K562 (cell line): ENCODE measurements at regions not wholly inside any gene's neighbourhood (a gene's known extent, or its start where the extent isn't known, plus 50 kb on each side); places are given as distances from the start of the nearest gene placed in this dataset.

Source experiments
- ATAC-seq: fragments of 200-7000 bp; cut with Tn5 transposase; 3 replicates; pipeline ENCODE4 v1.9.1; 2020; ENCODE audit warnings: moderate library complexity
- BruUV-seq: library from RNA; stranded (reverse); fragments of 400-500 nt; replicated peaks from 2 replicates; lab custom pipeline; 2021; lab: Mats Ljungman, UMichigan
- CTCF ChIA-PET: fragments of 300-600 bp; formaldehyde crosslinking; extraction: SDS; loops from one replicate; lab custom pipeline; 2021; ENCODE audit warnings: low intra/inter-chr PET ratio; lab: Yijun Ruan, JAX
- POLR2A ChIA-PET: fragments of 300-600, 350-650 bp; sonication (Branson Sonifier 250); formaldehyde crosslinking; extraction: SDS; loops from one replicate; lab custom pipeline; 2021; ENCODE audit warnings: antibody characterized with exemption, inconsistent platforms; lab: Yijun Ruan, JAX
- DNase-seq, 4 experiments: peaks; one replicate each; pipeline versions ENCODE4 v3.0.0 to v3.0.0-alpha.2; 2011 to 2018; ENCODE audit warnings: low spot score in 3 of 4, mixed read lengths in 3 of 4; ENCODE audit errors: extremely low read depth in 1 of 4
- FAIRE-seq: peaks from 2 replicates; lab custom pipeline; 2011; peaks lifted over from hg19 to GRCh38; lab: Jason Lieb, UNC
- H2AFZ ChIP-seq: 2 replicates; pipeline ENCODE4 v1.6.0; 2011; ENCODE audit warnings: low read depth, low read length, control low read depth, inconsistent platforms
- H3K27ac ChIP-seq: fragments of 200-600 bp; 3 replicates; pipeline ENCODE4 v1.8.0; 2011; ENCODE audit warnings: low read depth, mild to moderate bottlenecking, control low read depth, inconsistent platforms, low read length, moderate library complexity, mixed read lengths; ENCODE audit errors: extremely low read depth
- H3K27me3 ChIP-seq, 2 experiments: fragments of 300-600 bp in 1 of 2; 2 replicates in 1 of 2; 3 replicates in 1 of 2; pipeline versions ENCODE4 v1.6.0 to v1.8.0; 2011; ENCODE audit warnings: inconsistent platforms in 2 of 2, low read length in 2 of 2, mild to moderate bottlenecking in 1 of 2, mixed read lengths in 1 of 2, moderate library complexity in 1 of 2; ENCODE audit not compliant: control insufficient read depth in 2 of 2, insufficient read depth in 2 of 2
- H3K36me3 ChIP-seq: fragments of 300-600 bp; 3 replicates; pipeline ENCODE4 v1.8.0; 2011; ENCODE audit warnings: mild to moderate bottlenecking, low read length, inconsistent platforms; ENCODE audit not compliant: control insufficient read depth, insufficient read depth
- H3K4me1 ChIP-seq, 2 experiments: fragments of 200-600 bp in 1 of 2; replicated peaks in 1 of 2; 2 replicates in 1 of 2; 3 replicates in 1 of 2; pipeline versions ENCODE4 v1.5.1 to v1.8.0; 2011; ENCODE audit warnings: inconsistent platforms in 2 of 2, low read length in 2 of 2, mild to moderate bottlenecking in 1 of 2, mixed read lengths in 1 of 2, moderate library complexity in 1 of 2; ENCODE audit not compliant: control insufficient read depth in 2 of 2, insufficient read depth in 2 of 2
- H3K4me2 ChIP-seq: 2 replicates; pipeline ENCODE4 v1.6.1; 2011; ENCODE audit warnings: low read length, control low read depth, inconsistent platforms, mixed read lengths; ENCODE audit not compliant: insufficient read depth
- H3K4me3 ChIP-seq: fragments of 200-600 bp; sonication (generic), shearing (Covaris generic); 2 replicates; pipeline ENCODE4 v1.5.1; 2016; ENCODE audit warnings: control low read depth, inconsistent platforms
- H3K79me2 ChIP-seq: fragments of 200-600 bp; 3 replicates; pipeline ENCODE4 v1.8.0; 2011; ENCODE audit warnings: low read length, inconsistent platforms; ENCODE audit not compliant: control insufficient read depth, insufficient read depth
- H3K9ac ChIP-seq, 2 experiments: 2 replicates each; pipeline versions ENCODE4 v1.6.0 to v1.6.1; 2011; ENCODE audit warnings: low read depth in 2 of 2, low read length in 2 of 2, control low read depth in 1 of 2, inconsistent platforms in 1 of 2, mild to moderate bottlenecking in 1 of 2, mixed read lengths in 1 of 2; ENCODE audit not compliant: insufficient read depth in 1 of 2
- H3K9me1 ChIP-seq: one replicate; pipeline ENCODE4 v1.6.0; 2011; ENCODE audit warnings: inconsistent platforms, mild to moderate bottlenecking, low read length, moderate library complexity; ENCODE audit not compliant: control insufficient read depth, insufficient read depth
- H3K9me3 ChIP-seq: replicated peaks from 2 replicates; pipeline ENCODE4 v1.5.1; 2011; ENCODE audit warnings: low read depth, low read length, inconsistent platforms; ENCODE audit not compliant: control insufficient read depth, insufficient read depth
- H4K20me1 ChIP-seq: replicated peaks from 2 replicates; pipeline ENCODE4 v1.6.1; 2011; ENCODE audit warnings: low read length, inconsistent platforms, mixed read lengths; ENCODE audit not compliant: control insufficient read depth, insufficient read depth
- CC2D1A ChIP-seq: fragments of 450-650 bp; IDR thresholded peaks from 2 replicates; pipeline ENCODE4 v1.6.1; 2017; ENCODE audit warnings: mild to moderate bottlenecking
- CHD2 ChIP-seq: IDR thresholded peaks from 2 replicates; pipeline ENCODE4 v1.6.1; 2011; ENCODE audit warnings: low read depth, low read length
- ELF2 ChIP-seq: fragments of 250-450 bp; sonication (Bioruptor Pico); IDR thresholded peaks from 2 replicates; pipeline ENCODE4 v1.5.0; 2021; ENCODE audit warnings: mild to moderate bottlenecking
- EP400 ChIP-seq: fragments of 450-650 bp; IDR thresholded peaks from 2 replicates; pipeline ENCODE4 v1.6.1; 2017; ENCODE audit warnings: antibody characterized with exemption, mild to moderate bottlenecking, moderate library complexity
- LARP7 ChIP-seq: fragments of 450-650 bp; IDR thresholded peaks from 2 replicates; pipeline ENCODE4 v1.6.1; 2016
- LCOR ChIP-seq: sonication (generic); formaldehyde crosslinking; IDR thresholded peaks from 2 replicates; pipeline ENCODE4 v1.8.0; 2022; ENCODE audit warnings: mild to moderate bottlenecking, missing genetic modification reagents
- MAZ ChIP-seq, 2 experiments: fragments of 450-650 bp in 1 of 2; sonication (generic) in 1 of 2; formaldehyde crosslinking; IDR thresholded peaks in 1 of 2; conservative IDR thresholded peaks in 1 of 2; 2 replicates each; pipeline versions ENCODE4 v1.4.0 to v1.5.0; 2020; ENCODE audit warnings: mild to moderate bottlenecking in 1 of 2, missing genetic modification reagents in 1 of 2
- ZKSCAN3 ChIP-seq: fragments of 250-450 bp; sonication (Bioruptor Pico); IDR thresholded peaks from 2 replicates; pipeline ENCODE4 v1.4.0; 2020
- ZKSCAN8 ChIP-seq: fragments of 200-800 bp; sonication (Bioruptor generic); IDR thresholded peaks from 2 replicates; pipeline ENCODE4 v1.6.1; 2016; ENCODE audit warnings: missing genetic modification characterization, missing compliant biosample characterization
- ZNF212 ChIP-seq: fragments of 450-650 bp; formaldehyde crosslinking; IDR thresholded peaks from 2 replicates; pipeline ENCODE4 v1.4.0; 2020; ENCODE audit warnings: mild to moderate bottlenecking
- ZNF551 ChIP-seq: fragments of 250-450 bp; sonication (Bioruptor Pico); IDR thresholded peaks from 2 replicates; pipeline ENCODE4 v1.5.0; 2021; ENCODE audit warnings: mild to moderate bottlenecking, moderate library complexity
- ZNF699 ChIP-seq: fragments of 250-450 bp; sonication (Bioruptor Pico); IDR thresholded peaks from 2 replicates; pipeline ENCODE4 v1.8.0; 2021; ENCODE audit warnings: mild to moderate bottlenecking, moderate library complexity; ENCODE audit not compliant: insufficient replicate concordance
- ZNF76 ChIP-seq: fragments of 250-450 bp; sonication (Bioruptor Pico); IDR thresholded peaks from 2 replicates; pipeline ENCODE4 v1.4.0; 2020; ENCODE audit warnings: mild to moderate bottlenecking, moderate library complexity, borderline replicate concordance
- WGBS: fragments of 100-300 bp; shearing (Covaris generic); methylation state at CpG from one replicate; pipeline ENCODE4 v1.1.6; 2016; ENCODE audit warnings: low coverage, mixed read lengths; ENCODE audit not compliant: insufficient coverage; ENCODE audit errors: missing lambda C conversion rate; 5-methylcytosine and 5-hydroxymethylcytosine counted together
- in situ Hi-C: fragments of 300-500 bp; cut with MboI; formaldehyde crosslinking; loops from 4 replicates; pipeline ENCODE4 v1.15.0; 2018; ENCODE audit warnings: inconsistent platforms, mixed read lengths
- intact Hi-C: fragments of 100-400 bp; cut with micrococcal nuclease; formaldehyde crosslinking; loops from 2 replicates; pipeline ENCODE4 v1.14.2; 2022
- TF ChIP-seq, protein P1 (sequence below): sonication (generic); formaldehyde crosslinking; IDR thresholded peaks from 2 replicates; pipeline ENCODE4 v1.8.0; 2022; ENCODE audit warnings: mild to moderate bottlenecking, low read depth, missing genetic modification reagents

DNA sequence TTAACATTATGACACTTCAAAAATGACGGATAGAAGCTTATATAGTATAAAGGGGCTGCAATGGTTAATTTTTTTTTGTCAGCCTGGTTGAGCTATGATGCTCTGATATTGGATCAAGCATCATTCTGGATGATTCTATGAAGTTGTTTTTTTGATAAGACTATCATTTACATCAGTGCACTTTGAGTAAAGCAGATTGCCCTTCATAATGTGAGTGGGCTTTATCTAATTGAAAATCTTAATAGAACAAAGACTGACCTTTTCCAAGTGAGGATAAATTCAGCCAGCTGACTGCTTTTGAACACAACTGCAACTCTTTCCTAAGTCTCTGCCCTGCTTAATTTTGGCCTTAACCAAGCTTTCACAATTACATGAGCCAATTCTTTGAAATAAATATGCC lies 1476.2 kb downstream of the NCAM2 start:
- no peak for FAIRE-seq
- TF ChIP-seq MAZ (CRISPR knock-in tag; conservative IDR thresholded peaks at IDR 0.05 in 1 of 2, IDR thresholded peaks at IDR 0.05 in 1 of 2) (no peak), ZKSCAN3 (CRISPR knock-in tag) (no peak), LCOR (CRISPR knock-in tag) (no peak), ELF2 (CRISPR knock-in tag) (no peak), EP400 (no peak), LARP7 (no peak), ZNF699 (CRISPR knock-in tag) (no peak), CC2D1A (no peak), ZNF212 (CRISPR knock-in tag) (no peak), ZKSCAN8 (no peak), ZNF76 (CRISPR knock-in tag) (no peak), CHD2 (no peak), ZNF551 (CRISPR knock-in tag) (no peak)
- TF ChIP-seq, protein P1, sequence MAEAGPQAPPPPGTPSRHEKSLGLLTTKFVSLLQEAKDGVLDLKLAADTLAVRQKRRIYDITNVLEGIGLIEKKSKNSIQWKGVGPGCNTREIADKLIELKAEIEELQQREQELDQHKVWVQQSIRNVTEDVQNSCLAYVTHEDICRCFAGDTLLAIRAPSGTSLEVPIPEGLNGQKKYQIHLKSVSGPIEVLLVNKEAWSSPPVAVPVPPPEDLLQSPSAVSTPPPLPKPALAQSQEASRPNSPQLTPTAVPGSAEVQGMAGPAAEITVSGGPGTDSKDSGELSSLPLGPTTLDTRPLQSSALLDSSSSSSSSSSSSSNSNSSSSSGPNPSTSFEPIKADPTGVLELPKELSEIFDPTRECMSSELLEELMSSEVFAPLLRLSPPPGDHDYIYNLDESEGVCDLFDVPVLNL (CRISPR knock-in tag): no peak
- in situ Hi-C loops: no loop called here

More for the DNA sequence above, 1476.2 kb downstream of the NCAM2 start:
- no TSS peak for BruUV-seq
- Histone ChIP-seq H3K36me3 (no peaks in the 10 kb centered on the region), H3K79me2 (no peaks in the 10 kb centered on the region), H3K4me1 (no peaks in the 10 kb centered on the region), H2AFZ (no peak overlapping the region), H3K4me2 (no peak overlapping the region), H4K20me1 (no peaks in the 10 kb centered on the region), H3K27ac (no peak overlapping the region), H3K4me3 (no peak overlapping the region), H3K9me1 (no peaks in the 10 kb centered on the region), H3K9me3 (no peaks in the 10 kb centered on the region), H3K9ac (no peak overlapping the region), H3K27me3 (no peaks in the 10 kb centered on the region)
- ChIA-PET CTCF (no interaction called here), POLR2A (no interaction called here)
- 0% methylated on average over 1 of the region's 1 CpG for WGBS
- no peak for DNase-seq
- no peak for ATAC-seq
- intact Hi-C loops: no loop called here
